ENCODE measurements at regions not wholly inside any gene's neighbourhood (a gene's known extent, or its start where the extent isn't known, plus 50 kb on each side); places are given as distances from the start of the nearest gene placed in this dataset.

DNA sequence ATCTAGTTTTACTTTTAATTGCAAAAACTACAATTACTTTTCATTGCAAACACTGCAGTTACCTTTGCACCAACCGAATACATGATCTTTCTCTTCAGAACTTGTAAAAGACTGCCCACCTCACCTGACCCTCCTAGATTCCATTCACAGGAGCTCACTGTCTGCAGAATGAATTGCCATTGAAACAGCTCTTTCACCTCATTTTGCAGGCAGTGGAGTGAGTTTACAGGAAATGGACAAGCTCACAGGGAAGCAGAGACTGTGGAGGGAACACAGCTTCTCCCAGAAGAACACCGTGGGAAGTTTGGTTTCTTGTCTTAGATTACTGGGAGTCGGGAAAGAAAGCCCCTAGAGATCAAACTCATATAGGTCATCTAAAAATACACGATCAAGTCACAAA is 439.7 kb upstream of the RBFOX1 start:
- no peaks in the 10 kb centered on the region for H3K4me1 ChIP-seq
- intact Hi-C loops (cut with DNase I; ENCODE audit: low total_unique reads) (no loop called here), in situ Hi-C loops (cut with MboI; ENCODE audit: low pct_ligation_motif_present in 1 of 4, low pct_unique_long_range_greater_than_20kb in 1 of 4, low sequenced_read_pairs in 3 of 4) (no loop called here)
- DNase-seq, result no peak
- TF ChIP-seq POLR2AphosphoS5 (IDR thresholded peaks at IDR 0.05) (no peak), EP300 (IDR thresholded peaks at IDR 0.05; ENCODE audit: low read depth) (no peak), POLR2A (IDR thresholded peaks at IDR 0.05) (no peak)
- TF ChIP-seq, protein P1, sequence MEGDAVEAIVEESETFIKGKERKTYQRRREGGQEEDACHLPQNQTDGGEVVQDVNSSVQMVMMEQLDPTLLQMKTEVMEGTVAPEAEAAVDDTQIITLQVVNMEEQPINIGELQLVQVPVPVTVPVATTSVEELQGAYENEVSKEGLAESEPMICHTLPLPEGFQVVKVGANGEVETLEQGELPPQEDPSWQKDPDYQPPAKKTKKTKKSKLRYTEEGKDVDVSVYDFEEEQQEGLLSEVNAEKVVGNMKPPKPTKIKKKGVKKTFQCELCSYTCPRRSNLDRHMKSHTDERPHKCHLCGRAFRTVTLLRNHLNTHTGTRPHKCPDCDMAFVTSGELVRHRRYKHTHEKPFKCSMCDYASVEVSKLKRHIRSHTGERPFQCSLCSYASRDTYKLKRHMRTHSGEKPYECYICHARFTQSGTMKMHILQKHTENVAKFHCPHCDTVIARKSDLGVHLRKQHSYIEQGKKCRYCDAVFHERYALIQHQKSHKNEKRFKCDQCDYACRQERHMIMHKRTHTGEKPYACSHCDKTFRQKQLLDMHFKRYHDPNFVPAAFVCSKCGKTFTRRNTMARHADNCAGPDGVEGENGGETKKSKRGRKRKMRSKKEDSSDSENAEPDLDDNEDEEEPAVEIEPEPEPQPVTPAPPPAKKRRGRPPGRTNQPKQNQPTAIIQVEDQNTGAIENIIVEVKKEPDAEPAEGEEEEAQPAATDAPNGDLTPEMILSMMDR (IDR thresholded peaks at IDR 0.05), result no peak
- no peak overlapping the region for H3K4me3 ChIP-seq
- no peaks in the 10 kb centered on the region for H3K36me3 ChIP-seq
- WGBS, 2 donors (ENCODE audit: low coverage in 1 of 2), result 54 to 57% methylated on average over 3 to 4 of the region's 4 CpGs
- H3K27ac ChIP-seq, result no peak overlapping the region
- no peaks in the 10 kb centered on the region for H3K27me3 ChIP-seq
- no peaks in the 10 kb centered on the region for H3K9me3 ChIP-seq

DNA sequence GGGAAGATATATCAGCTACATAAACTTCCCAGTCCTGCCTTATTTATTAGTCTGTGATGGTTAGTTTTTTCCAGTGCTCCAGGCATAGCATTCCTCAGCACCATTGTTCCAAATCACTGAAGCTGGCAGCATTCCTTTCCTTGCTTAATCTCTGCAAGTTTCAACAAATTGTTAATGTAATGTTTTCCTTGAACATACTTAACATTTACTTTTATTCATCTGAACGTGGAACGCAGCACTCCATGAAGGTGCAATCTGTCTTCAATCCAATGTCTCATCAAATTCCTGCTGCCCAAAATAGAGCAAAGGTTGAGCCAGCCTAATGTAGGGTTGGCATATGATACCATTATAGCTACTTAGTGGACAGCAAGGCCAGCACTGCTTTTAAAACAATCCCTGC is 441.1 kb upstream of the RBFOX1 start:
- Histone ChIP-seq H3K9me3 (no peaks in the 10 kb centered on the region), H3K4me3 (no peak overlapping the region), H3K36me3 (no peaks in the 10 kb centered on the region), H3K27ac (no peak overlapping the region), H3K27me3 (no peaks in the 10 kb centered on the region), H3K4me1 (no peaks in the 10 kb centered on the region)
- 36 to 59% methylated on average over 2 of the region's 2 CpGs for WGBS, 2 donors (ENCODE audit: low coverage in 1 of 2)
- intact Hi-C loops (cut with DNase I; ENCODE audit: low total_unique reads), result no loop called here
- no peak for DNase-seq
- in situ Hi-C loops (cut with MboI; ENCODE audit: low pct_ligation_motif_present in 1 of 4, low pct_unique_long_range_greater_than_20kb in 1 of 4, low sequenced_read_pairs in 3 of 4), result no loop called here
- TF ChIP-seq, protein P1 (IDR thresholded peaks at IDR 0.05), result no peak
- no peak for TF ChIP-seq POLR2A (IDR thresholded peaks at IDR 0.05)

GRCh38 chr16:6888531-6888930 is 444.1 kb upstream of the RBFOX1 start:
- Histone ChIP-seq H3K27me3 (no peaks in the 10 kb centered on the region), H3K36me3 (no peaks in the 10 kb centered on the region), H3K27ac (no peak overlapping the region), H3K4me3 (no peak overlapping the region), H3K9me3 (no peaks in the 10 kb centered on the region), H3K4me1 (no peaks in the 10 kb centered on the region)
- no peak for DNase-seq
- intact Hi-C loops (cut with DNase I; ENCODE audit: low total_unique reads), result no loop called here
- WGBS, 2 donors (ENCODE audit: low coverage in 1 of 2), result 33 to 42% methylated on average over 2 of the region's 2 CpGs
- no peak for TF ChIP-seq POLR2A (IDR thresholded peaks at IDR 0.05)
- no peak for TF ChIP-seq POLR2AphosphoS5 (IDR thresholded peaks at IDR 0.05)
- TF ChIP-seq, protein P1 (IDR thresholded peaks at IDR 0.05), result no peak
- TF ChIP-seq EP300 (IDR thresholded peaks at IDR 0.05; ENCODE audit: low read depth), result no peak
- in situ Hi-C loops (cut with MboI; ENCODE audit: low pct_ligation_motif_present in 1 of 4, low pct_unique_long_range_greater_than_20kb in 1 of 4, low sequenced_read_pairs in 3 of 4), result no loop called here

GRCh38 chr16:6884002-6884401 is 448.6 kb upstream of the RBFOX1 start:
- intact Hi-C loops (cut with DNase I; ENCODE audit: low total_unique reads), result no loop called here
- Histone ChIP-seq H3K4me3 (no peak overlapping the region), H3K27me3 (no peaks in the 10 kb centered on the region), H3K36me3 (no peaks in the 10 kb centered on the region), H3K9me3 (no peaks in the 10 kb centered on the region), H3K4me1 (no peaks in the 10 kb centered on the region), H3K27ac (no peak overlapping the region)
- WGBS, 2 donors (ENCODE audit: low coverage in 1 of 2), result 77% methylated on average over 7 of the region's 7 CpGs; no CpG with 5 or more reads in 1 of the 2 donors
- in situ Hi-C loops (cut with MboI; ENCODE audit: low pct_ligation_motif_present in 1 of 4, low pct_unique_long_range_greater_than_20kb in 1 of 4, low sequenced_read_pairs in 3 of 4), result no loop called here
- TF ChIP-seq, protein P1 (IDR thresholded peaks at IDR 0.05), result no peak
- TF ChIP-seq EP300 (IDR thresholded peaks at IDR 0.05; ENCODE audit: low read depth) (no peak), POLR2A (IDR thresholded peaks at IDR 0.05) (no peak), POLR2AphosphoS5 (IDR thresholded peaks at IDR 0.05) (no peak)
- DNase-seq, result no peak

Data from transverse colon (tissue), 4 donors.